DMS114 treated with DMSO at 0.1 percent for 48 hours (cell line): ENCODE measurements at regions not wholly inside any gene's neighbourhood (a gene's known extent, or its start where the extent isn't known, plus 50 kb on each side); places are given as distances from the start of the nearest gene placed in this dataset.

Experiments used
- DNase-seq: peaks from one replicate; lab custom pipeline; 2025; ENCODE audit not compliant: unreplicated experiment; lab: John Stamatoyannopoulos, UW

DNA sequence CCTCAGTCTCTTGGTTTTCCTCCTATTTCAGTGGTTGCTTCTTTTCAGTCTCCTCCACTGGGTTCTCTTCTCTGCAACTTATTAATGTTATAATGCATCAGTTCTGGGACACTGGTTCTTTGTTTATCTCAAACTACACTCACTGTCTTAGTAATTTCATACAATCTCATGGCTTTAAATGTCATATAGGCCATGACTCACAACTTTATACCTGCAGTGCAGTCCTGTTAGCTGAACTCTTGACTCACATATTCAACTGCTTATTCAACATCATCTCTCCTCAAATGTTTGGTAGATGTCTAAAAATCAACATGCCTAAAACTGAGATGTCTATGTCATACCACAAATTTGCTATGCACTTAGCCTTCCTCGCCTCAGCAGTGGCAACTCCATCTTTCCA lies 101.2 kb upstream of the PALS2 start:
- DNase-seq, result no peak

- DNase-seq, result no peak
These were observed 97.9 kb upstream of the PALS2 start for GRCh38 chr7:24475166-24475961.

GRCh38 chr7:24476227-24476626 lies 97.0 kb upstream of the PALS2 start:
- DNase-seq, result no peak

GRCh38 chr7:24477398-24478136 lies 95.7 kb upstream of the PALS2 start:
- no peak for DNase-seq

GRCh38 chr7:24478137-24478655 lies 95.1 kb upstream of the PALS2 start:
- no peak for DNase-seq

GRCh38 chr7:24480501-24480900 lies 92.8 kb upstream of the PALS2 start:
- no peak for DNase-seq

DNA sequence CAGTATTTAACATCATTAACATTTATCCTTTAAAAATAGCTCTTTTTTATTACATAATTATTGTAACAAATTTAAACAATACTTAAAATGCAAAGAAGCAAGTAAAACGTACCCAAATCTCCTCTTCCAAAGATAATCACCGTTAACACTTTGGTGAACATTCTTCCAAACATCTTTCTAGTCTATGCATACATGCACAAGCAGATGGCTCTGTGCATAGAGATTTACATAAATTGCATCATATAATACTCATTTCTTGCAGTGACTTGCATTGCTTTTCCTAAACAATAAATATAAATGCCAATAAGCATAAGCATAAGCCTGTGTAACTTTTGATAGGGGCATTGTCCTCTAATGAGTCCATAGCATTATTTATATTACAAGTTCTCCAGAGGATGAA lies 89.4 kb upstream of the PALS2 start:
- no peak for DNase-seq

DNA sequence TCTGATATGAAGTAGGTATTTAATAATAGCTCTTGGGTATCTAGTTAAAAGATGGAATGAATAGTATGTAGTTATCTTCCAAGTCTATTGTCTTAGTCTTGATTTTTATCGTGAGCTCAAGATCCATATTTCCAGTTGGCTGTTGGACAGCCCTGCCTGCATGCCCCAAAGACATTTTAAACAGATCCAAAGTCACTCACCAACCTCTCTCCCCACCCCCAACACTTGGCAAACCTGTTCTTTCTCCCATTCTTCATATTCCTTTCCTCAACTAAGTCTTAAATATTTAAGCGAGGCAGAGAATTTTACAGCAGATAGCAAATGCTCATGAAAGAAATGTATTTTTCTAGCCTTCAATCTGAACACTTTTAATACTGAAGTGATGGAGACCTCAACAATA lies 80.7 kb upstream of the PALS2 start:
- no peak for DNase-seq

DNA sequence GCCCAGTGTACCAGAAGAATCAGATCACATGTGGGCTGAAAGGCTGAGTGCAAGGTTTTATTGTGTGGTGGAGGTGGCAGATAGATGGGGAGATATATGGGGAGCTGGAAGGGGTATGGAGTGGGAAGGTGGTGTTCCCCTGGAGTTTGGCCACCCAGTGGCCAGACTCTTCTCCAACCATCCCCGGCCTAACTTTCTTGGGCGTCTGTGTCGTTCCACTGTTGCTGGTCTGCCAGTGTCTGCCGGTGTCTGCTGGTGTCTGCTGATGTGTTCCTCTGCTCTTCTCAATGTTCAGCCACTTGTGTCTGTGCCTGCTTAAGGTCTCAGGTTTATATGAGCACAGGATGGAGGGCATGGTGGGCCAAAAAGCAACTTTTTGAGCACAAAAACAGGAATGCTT lies 78.4 kb upstream of the PALS2 start:
- DNase-seq, result no peak

DNA sequence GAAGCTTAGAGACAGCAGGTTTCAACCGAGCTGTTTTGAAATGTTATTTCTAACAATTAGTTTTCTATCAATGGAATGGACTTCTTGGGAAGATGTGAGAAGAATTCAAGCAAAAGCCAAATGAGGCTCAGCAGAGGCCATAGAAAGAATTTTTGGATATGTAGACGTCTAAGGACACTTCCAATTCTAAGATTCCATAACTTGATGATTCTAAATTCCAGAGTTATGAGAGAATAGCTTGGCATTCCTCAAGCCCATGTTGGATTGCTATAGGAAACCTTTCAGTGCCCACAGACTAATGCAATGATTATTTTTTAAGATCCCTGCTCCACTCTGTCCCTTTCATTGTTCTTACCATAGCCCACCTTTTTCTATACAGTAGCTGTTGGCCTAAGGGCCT lies 77.2 kb upstream of the PALS2 start:
- no peak for DNase-seq

DNA sequence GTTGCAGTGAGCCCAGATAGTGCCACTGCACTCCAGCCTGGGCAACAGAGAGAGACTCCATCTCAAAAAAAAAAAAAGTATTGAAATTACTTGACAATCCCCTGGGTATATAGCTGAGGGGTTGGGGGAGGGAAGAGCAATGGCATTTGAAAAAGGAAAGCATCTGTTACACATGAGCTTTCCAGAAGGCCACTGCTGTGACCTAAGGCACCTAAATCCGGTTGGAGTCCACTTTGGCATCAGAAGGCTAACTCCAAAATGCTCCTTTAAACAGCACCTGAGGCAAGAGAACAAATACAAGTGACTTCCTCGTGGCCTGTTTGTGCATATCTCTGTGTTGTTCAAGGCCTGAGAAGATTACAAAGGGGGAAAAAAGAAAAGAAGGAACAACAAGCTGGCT lies 74.8 kb upstream of the PALS2 start:
- DNase-seq, result no peak

DNA sequence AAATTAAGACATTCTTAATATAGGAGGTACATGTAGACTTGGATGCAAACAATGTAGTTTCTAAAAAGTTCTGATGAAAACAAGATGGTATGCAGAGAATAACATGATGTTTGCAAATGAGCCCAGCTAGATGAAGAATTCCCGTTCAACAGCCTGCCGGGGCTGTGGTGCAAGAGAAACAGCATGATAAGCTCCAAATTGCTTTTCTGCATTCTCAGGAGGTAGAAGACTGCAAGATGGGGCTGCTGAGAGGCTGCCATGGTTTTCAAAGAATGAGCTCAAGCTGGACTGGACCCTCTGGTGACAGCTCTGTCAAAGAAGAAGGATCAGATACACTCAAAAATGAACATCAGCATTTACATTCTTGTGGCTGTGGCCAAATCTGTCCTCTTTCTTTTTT lies 73.4 kb upstream of the PALS2 start:
- no peak for DNase-seq

DNA sequence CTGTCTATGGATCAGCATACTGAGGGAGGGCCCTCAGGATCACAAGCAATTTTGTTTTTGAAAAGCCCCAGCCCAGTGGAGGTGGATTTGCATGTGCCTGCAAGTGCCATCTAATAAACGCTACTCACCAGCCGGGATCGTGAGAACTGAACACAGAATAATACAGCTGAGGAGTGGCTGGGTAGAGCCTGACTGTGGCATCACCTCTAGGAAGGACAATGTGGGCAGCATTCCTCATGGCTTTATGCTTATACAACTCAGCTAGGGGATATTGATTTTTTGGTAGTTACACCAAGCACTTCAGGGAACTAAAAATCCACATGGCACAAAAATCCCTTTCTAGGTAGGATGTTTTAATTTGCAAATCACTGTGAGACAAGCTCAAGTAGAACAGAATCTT lies 72.7 kb upstream of the PALS2 start:
- no peak for DNase-seq

DNA sequence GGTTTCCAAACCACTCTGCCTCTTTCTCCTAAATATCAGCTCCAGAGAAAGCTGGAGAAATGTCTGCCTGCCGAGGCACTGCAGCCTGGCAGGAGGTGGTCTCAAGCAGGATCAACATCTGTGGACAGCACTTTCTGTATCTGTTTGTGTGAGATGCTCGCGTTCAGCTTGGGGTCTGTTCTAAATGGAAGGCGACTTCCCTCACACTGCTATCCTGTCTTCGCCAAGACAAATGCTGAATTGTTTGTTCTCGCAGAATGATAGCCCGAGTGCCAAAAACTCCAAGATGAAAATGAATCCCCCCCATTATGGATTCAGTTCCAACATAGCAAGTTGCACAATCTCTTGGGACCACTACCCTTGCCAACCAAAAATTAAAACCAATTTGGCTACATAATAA lies 72.2 kb upstream of the PALS2 start:
- DNase-seq, result no peak

- no peak for DNase-seq
These were observed 71.7 kb upstream of the PALS2 start for GRCh38 chr7:24501443-24502134.

- DNase-seq, result no peak
These were observed 71.1 kb upstream of the PALS2 start for GRCh38 chr7:24502135-24502488.

GRCh38 chr7:24503506-24503905 lies 69.7 kb upstream of the PALS2 start:
- DNase-seq, result no peak

DNA sequence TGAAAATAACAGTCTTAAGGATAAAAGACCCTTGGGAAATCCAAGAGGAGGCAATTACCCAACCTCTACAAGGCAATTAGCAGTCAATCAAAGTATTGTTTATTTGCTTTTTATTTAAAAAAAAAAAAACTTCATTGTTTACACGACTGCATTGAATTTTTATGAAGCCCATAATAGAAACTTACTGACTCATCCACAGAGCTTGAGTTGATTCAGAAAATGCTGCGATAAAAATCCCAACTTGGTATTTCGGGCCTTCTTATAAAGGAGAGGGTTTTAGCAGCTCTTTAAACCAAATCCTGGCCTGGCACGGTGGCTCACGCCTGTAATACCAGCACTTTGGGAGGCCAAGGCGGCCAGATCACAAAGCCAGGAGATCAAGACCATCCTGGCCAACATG lies 69.2 kb upstream of the PALS2 start:
- no peak for DNase-seq

DNA sequence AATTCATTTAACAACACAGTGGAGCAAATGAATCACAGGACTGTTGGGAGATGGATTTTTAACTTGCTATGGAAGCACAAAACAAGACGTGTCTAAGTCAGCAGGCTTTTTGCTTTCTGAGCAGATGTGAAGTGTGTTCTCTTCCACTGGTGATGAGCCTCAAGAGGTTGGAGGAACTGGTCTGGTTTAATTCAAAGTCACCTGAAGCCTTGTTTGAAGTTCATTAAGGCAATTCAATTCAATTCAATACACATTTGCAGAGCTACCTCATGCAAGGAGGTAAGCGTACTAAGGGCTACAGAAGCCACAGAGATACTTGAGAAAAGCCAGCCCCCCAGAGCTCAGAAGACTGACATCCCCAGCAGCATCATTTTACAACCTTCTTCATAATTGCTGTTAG lies 68.4 kb upstream of the PALS2 start:
- DNase-seq, result no peak

DNA sequence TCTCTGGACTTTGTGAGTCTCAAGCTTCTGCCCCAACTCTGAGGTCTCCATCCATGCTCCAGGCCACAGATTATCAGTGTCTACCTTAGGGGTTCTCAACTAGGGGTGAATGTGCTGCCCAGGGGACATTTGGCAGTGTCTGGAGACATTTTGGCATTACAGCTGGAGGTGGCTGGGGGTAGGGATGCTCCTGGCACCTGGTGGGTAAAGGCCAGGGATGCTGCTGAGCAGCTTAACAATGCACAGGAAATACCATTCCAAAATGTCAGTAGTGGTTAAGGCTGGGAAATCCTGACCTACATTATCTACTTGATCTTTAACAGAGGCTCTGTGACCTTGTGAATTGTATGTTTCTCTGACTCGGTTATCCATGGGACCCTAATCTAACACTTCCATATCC lies 67.3 kb upstream of the PALS2 start:
- DNase-seq, result no peak

DNA sequence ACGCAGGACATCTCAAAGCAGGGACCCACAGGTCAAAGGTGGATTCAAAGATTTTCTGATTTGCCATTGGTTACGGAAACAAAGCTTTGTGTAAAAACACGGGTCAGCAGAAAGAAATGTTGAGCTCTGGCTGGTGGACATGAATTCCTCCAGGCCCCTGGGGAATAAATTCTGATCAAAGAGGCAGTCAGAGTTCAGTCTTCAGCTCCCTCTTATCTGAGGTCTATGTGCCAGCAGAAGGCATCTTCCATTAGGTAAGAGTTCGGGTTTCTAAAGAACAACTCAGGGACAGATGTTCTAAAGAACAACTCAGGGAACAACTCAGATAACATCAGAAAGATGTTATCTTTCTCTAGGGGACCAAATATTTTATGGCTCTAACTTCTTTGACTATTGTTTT lies 64.9 kb upstream of the PALS2 start:
- DNase-seq, result no peak

GRCh38 chr7:24510759-24511158 lies 62.5 kb upstream of the PALS2 start:
- no peak for DNase-seq
